C4-2B (cell line): ENCODE measurements at regions not wholly inside any gene's neighbourhood (a gene's known extent, or its start where the extent isn't known, plus 50 kb on each side); places are given as distances from the start of the nearest gene placed in this dataset.

Experiments
- CTCF ChIP-seq: fragments of 450-650 bp; conservative IDR thresholded peaks from 2 replicates; pipeline ENCODE4 v1.5.1; 2017; ENCODE audit warnings: mild to moderate bottlenecking
- ZFX ChIP-seq: fragments of 450-650 bp; IDR thresholded peaks from 2 replicates; pipeline ENCODE4 v1.6.1; 2017

GRCh38 chr12:17369556-17369955, 720.4 kb downstream of the RERGL start:
- TF ChIP-seq CTCF (no peak), ZFX (no peak)
